NCI-H345 treated with DMSO at 0.1 percent for 48 hours (cell line): ENCODE measurements at regions not wholly inside any gene's neighbourhood (a gene's known extent, or its start where the extent isn't known, plus 50 kb on each side); places are given as distances from the start of the nearest gene placed in this dataset.

ENCODE experiments used
- DNase-seq: peaks from one replicate; lab custom pipeline; 2025; ENCODE audit not compliant: unreplicated experiment; lab: John Stamatoyannopoulos, UW

DNA sequence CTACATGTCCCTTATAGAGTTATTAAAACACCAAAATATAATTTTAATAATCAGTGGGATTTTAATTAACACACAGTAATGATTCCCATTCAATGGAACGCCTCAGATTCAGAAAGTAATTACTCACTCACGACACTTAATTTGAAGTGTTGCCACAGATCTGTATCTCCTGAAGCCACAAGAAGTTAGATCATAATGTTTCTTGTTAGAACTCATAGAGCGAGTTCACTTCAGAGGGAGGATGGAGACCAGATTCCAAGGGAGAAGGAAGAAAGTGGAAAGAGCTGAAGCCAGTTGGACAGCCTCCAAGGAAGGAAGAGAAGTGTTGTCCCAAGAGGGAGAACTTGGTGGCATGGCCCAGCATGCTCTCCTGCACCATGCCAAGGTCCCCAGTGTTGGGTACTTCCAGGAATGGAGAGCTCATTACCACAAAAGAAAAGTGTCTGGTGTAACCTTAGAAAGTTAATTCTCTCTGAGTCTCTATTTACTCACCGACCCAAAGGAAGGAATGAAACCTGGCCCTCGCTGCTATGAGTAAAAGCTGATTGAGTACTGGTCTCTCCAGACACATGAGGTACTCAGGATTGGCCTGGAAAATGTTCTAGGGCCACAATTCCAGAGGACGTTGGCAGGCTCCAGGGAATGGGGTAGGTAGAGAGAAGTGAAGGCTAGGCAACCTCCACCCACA is 305.4 kb downstream of the BCL11B start:
- no peak for DNase-seq

DNA sequence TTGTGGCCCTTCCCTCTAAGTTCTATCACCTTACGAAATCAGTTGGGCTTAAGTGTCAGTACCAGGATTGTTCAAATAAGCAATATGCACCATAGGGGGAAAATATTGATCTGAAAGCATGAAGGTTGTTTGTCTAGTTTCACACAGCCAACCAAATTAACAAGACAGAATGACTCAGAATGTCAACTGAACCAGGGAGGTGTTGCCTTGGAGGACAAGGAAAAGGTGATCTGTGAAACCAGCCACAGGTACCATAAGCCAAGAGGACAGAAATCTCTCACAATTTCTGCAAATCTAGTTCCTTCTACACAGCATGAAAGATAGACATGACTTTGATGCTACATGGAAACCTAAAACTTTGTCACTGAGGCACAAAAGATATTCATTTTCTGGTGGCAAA is 297.9 kb downstream of the BCL11B start:
- no peak for DNase-seq

DNA sequence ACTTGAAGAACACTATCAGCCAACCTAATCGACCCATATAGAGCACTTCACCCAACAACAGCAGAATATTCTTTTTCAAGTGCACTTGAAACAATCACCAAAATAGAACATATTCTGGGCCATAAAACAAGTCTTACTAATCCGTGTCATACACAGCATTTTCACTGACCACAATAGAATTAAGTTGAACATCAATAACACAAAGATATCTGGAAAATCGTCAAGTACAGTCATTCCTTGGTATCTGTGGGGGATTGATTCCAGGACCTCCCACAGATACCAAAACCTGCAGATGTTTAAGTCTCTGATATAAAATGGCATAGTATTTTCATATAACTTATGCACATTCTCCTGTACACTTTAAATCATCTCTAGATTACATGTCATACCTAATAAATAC is 295.7 kb downstream of the BCL11B start:
- DNase-seq = no peak

DNA sequence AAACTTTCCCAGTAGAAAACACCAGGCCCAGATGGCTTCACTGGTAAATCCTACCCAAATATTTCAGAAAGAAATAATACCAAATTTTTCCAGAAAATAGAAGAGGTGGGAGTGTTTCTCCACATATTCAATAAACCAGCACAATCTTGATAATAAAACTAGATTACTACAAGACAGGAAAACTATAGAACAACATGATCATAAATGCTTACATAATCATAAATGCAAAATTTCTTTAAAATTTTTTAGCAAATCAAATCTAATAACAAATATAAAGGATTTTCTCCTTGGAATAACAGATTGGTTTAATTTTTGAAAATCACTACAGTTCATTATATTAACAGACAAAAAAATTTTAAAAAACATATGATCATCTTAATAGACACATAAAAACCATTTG is 294.5 kb downstream of the BCL11B start:
- no peak for DNase-seq

DNA sequence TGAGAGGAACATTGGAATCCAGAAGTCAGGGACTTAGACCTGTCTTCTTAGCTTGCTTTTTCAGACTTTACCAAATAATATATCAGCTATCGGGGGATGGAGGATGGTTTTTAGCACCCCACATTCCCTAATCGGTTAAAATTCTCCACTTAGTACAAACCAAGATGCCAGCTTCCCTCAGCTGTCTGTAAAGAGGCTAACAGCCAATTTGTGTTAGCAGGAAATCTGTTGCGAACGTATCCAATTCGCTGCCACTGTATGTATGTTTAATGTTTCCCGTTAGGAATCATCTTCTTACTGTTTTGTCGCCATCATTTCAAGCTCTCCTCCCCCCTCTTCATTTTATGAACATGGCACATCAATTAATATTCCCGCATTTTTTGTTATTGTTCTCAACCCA is 289.0 kb downstream of the BCL11B start:
- no peak for DNase-seq

DNA sequence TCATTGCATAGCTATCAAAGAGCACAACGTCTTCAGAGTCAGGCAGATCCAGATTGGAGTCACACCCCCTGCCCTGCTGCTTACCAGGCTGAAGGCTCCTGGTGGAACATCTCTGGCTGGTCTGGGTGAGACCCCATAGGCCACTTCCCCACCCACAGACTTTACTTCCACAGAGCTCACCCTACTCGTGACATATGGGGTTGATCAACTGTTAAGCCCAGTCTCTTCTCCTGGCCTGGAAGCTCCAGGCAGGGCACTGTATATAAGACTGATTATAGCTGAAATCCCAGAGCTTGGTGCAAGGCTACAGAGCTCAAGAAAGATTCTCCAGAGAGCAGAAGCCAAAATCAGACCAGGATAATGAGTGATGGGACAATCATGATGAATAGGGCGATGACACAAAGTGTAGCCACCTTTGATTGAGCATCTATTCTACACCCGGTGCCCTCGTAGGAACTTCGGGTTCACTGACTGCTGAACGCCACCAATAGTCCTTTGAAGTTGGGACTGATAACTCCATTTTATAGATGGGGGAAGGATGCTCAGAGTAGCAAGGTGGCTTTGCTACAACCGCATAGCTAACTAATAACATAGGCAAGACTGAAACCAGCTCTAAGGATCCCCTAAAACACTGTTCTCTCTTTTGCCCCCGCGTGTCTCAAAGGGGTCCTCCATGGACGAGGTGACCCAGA is 287.8 kb downstream of the BCL11B start:
- DNase-seq = no peak

DNA sequence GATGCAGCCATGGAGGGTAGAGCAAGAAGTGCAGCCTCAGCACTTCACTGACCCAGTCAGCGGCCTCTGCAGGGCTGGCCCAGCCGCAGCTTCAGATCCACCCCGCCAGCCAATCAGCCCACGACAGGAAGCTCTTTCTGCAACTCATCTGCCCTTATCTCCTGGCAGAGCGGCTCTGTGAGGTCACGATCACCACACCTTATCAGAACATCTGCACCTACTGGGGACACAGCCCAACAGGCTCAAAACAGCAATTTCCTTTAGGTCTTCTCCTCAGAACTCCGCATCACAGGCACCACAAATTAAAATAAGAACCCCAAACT is 287.3 kb downstream of the BCL11B start:
- no peak for DNase-seq

DNA sequence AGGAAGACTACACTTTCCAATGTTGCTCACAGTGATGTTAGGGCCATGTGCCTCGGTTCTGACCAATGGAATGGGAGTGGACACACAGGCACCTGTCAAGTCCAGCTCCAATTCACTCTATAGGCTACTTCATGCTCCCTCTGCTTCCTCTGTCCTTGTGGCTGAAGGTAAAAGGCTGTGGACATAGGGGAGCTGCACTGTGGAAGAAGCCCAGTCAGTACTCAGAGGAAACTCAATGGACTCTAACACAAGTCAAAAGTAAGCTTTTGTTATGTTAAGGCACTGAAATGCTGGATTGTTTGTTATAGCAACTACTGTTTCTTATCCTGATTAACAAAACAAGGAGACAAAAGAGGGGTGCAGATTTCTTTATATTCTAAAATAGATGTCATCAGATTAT is 278.2 kb downstream of the BCL11B start:
- no peak for DNase-seq

DNA sequence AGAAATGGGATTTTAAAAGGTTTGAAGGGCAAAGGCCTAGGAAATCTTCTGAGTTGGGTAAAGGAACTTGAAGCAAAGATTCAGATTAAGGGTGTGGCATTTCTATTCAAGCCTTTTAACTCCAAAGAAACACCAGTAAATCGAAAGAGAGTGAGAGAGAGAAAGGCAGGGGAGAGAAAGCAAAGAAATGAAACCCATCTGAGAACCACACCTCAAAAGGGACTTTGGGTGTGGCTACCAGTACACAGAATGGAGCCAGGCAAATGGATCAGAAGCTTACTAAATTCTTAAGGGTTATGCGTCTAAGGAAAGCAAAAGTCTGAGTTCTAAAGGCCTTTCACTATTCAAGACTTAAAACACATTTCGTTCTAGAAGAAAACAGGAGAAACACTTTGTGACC is 277.4 kb downstream of the BCL11B start:
- no peak for DNase-seq

DNA sequence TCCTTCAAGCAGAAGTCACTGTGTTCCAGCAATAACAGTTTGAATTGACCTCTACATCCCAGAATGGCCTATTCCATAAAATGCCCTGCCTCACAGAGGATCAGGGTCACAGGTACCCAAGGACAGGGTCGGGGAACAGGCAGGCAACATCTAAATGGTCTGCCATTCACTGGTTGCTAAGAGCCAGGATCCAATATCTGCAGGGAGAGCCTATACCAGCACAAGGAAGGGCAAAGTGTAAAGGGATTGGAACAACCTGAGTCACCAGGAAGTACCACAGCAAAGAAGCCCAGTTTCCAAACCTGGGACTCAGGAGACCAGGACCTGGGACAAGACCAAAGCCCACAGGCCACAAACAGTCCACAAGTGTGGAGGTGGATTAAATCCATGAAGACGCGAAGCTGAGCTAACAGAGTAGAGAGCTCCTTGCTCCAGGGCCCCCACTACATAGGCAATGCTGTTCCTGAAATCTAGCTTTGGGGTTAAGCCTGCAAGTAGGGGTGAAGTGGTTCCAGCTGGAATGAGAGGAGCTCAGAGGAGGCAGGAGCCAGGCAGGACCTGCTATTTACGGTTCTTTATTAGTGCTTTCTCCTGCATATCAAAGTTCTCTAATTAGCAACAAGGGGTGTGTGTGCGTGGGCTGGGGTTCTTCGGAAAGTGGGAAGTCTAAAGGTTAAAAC is 274.3 kb downstream of the BCL11B start:
- no peak for DNase-seq

DNA sequence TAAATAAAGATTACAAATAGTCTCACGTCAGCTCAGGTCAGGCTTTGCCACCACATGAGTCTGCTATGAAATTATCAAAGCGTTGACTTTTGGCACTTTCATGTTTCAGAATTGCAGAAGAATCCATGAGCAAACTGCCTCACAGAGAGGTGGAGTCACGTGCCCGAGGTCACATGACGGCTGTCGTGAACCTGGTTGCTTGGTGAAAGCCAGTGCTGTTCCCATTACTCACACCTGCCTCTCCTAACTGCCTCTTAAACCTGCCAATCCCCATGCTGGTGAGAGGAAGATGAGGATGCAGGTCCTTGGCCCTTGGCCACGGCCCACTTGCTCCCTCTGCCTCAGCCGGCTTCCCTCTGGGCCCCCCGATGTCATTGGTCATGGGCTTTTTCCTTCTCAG is 272.7 kb downstream of the BCL11B start:
- no peak for DNase-seq

DNA sequence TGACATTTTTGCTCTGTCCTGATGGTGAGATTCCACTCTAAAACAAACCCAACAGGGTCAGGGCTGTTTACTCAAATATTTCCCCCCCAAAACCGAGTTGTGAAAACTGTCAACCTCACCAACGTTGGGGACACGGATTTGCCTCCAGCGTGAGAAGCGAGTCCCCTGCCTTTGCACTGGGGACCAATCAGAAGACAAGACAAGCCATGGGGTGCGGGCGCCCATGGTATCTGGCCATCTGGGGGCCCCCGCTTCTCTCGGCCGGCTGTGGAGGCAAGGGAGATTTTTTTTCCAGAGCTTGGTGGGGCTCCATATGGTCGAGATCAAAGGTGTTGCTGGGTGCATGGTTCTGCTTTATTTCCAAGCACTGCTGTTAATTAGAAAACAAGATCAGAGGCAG is 272.1 kb downstream of the BCL11B start:
- no peak for DNase-seq

DNA sequence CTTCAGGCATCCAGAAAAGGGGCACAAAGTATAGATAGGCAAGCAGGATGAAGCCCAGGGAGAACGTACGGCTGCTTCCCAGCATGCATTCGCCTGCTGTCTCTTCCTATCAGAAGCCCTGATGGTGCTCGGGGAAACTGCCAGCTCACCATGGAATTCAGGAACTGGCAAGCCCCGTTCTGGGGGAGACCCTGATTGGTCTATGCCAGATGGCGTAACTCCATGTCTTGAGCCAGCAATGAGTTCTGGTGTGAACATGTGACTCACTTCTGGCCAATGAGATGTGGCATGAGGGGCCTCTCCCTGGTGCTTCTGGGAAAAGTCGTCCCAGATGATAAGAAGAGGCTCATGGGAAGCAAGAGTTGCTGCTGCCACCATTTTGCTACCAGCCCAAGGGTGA is 270.8 kb downstream of the BCL11B start:
- no peak for DNase-seq

DNA sequence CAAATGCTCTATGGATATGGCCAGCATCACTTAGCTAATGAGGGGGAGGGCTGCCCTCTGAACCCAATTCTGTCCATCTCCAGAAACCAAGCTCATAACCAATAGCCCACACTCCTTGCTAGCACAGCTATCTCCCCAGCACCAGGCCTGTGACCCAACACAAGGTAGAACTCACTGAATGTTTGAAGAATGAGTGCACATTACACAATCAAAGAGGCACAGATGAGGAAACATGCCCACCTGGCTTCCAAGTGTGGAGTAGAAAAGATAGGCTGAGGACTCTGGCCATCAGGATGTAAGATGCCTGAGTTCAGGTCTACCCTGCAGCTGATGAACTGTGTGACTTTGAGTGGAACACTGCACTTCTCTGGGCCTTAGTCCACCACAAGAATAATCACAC is 268.4 kb downstream of the BCL11B start:
- no peak for DNase-seq

DNA sequence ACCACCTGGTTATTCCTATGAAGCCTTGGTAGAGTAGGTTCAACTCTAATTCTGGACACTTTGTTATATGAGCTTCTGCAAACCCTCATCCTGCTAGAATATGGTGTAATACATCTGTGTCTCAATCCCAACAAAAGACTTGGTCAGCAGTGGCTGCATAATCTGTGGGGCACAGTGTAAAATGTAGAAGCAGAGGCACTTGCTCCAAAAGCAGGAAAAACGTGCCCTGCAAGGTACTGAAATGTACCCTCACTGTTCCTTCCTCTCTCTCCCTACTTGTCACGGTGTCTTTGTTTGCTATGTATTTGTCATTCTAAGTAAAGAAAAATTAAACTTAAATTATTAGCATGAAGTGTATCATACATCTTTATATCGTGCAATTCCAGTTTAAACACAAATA is 267.9 kb downstream of the BCL11B start:
- DNase-seq = no peak

DNA sequence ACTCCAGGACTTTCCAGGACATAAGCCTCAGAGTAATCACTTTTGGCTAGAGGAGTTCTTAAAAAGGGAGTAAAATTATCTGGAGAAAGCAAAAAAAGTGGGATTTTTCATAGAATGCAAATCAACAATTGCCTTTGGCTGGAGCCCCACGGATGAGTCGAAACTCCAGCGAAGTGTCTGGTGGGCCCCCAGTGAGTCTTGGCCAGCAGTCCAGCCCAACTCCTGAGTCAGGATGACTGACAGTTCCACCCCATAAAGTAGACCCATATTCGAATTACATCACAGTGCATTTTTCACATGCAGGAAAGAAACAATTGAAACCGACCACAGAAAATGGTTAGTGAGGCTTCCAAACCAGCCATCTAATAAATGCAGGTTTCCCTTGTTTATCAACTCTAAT is 265.7 kb downstream of the BCL11B start:
- DNase-seq = no peak

DNA sequence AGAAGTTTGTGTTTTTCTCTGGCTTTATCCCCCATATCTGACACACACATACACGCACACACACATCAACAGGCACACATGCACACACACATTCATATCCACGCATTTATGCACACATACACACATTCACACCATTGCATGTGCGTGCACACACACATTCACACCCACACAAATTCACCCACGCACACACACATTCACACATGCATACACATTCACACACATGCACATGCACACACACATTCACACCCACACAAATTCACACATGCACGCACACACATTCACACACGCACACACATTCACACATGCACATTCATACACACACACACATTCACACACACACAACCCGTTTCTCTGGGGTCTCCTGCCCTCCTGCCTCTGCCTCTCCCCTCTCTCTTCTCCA is 264.2 kb downstream of the BCL11B start:
- no peak for DNase-seq

DNA sequence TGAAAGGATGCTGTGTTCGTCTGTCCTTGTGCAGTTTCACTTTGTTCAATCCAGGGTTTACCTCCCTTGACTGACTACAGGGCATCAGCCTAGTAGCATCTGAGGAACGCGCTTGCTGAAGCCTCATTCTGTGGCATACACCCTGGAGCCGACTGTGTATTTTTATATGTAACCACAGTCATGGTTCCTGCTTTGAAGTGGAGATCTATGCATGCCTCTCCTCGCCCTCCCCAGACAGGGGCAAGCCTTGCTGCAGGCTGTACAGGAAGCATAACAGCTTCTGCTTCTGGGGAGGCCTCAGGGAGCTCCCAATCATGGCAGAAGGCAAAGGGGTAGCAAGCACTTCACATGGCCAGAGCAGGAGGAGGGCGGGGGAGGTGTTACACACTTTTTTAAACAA is 262.1 kb downstream of the BCL11B start:
- DNase-seq = no peak

DNA sequence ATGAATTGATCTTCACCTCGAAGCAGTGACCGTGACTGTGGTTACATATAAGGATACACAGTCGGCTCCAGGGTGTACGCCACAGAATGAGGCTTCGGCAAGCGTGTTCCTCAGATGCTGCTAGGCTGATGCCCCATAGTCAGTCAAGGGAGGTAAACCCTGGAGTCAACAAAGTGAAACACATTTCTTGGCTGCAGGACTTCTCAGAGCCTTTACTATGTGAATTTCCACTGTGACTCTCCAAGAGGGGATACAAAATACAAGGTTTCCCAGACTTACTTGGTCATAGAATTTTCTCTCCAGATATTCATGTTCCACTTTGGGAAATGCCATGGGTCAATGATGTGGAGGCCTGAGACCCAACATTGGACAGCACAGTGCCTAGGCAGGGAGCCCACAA is 260.6 kb downstream of the BCL11B start:
- no peak for DNase-seq

DNA sequence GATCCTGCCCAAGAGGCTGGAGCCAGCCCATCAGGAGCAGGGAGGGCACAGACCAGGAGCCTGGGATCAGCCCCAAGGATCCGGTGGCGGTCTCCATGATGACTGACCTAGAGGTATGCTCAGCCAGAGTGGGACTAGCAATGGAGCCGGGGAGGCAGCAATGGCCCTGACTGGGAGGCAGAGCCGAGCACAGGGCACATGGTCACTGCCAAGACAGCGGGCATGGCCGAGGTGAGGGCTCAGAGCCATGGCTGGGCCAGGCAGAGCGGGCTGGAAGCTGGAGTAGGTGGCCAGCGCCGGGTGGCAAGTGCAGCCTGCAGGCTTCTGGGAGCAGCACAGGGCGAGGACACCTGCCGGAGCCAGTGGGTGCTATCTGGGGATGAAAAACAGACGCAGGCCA is 259.3 kb downstream of the BCL11B start:
- DNase-seq = no peak

DNA sequence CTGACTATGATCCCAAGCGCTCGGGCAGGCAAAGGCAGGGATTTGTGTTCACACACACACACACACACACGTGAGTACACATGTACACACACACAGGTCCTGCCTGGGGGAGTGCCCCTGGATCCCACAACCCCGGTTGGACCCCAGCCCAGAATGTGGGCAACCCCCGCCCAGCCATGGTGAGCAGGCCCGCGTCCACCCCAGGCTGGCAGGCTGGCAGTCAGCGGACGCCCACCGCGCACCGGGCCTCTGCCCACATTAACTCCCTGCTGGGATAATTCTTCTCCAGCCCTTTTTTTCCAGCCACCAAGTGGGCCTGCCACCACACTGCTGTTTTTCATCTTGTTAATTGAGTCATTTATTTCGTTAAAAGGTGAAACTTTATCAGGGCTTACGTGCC is 256.2 kb downstream of the BCL11B start:
- DNase-seq = no peak

DNA sequence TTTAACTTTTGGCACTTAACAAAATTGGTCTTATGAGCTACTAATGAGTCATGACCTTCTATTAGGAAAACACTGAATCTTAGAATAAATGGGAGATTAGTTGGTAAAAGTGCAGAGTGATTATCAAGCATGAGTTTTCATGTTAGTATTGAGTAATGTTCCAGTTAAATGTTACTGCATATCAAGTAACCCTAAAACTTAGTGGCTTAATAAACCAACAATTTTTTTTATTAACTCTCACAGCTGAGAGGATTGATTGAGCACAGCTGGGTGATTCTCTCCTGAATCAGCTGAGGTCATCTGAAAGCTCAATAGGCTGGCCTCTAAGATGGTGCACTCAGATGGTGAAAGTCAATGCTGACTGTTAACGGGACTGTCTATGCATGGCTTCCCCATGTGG is 248.6 kb downstream of the BCL11B start:
- no peak for DNase-seq

DNA sequence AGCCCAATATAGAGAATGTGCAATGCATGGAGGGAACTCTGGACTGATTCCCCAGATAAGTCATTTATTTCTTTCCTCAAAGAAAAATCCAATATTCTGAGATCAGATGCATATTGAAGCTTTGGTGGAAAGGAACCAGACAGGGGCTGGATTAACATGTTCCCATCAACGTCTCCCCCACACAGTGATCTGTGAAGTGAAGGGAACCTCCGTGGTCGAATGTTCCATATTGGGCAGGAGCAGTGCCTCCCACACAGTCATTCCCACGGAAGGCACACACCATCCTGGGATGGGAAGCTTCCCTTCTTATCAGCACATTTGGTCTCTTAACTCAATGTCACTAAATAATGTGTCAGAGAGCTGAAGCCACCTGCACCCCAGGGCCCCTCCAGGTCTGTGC is 247.1 kb downstream of the BCL11B start:
- no peak for DNase-seq
